ENCODE measurements at regions not wholly inside any gene's neighbourhood (a gene's known extent, or its start where the extent isn't known, plus 50 kb on each side); places are given as distances from the start of the nearest gene placed in this dataset.

GRCh38 chr1:198906739-198907422, 268.0 kb downstream of the PTPRC start:
- no peak for DNase-seq

- DNase-seq: no peak
Observed at GRCh38 chr1:198907423-198907746, 268.5 kb downstream of the PTPRC start.

DNA sequence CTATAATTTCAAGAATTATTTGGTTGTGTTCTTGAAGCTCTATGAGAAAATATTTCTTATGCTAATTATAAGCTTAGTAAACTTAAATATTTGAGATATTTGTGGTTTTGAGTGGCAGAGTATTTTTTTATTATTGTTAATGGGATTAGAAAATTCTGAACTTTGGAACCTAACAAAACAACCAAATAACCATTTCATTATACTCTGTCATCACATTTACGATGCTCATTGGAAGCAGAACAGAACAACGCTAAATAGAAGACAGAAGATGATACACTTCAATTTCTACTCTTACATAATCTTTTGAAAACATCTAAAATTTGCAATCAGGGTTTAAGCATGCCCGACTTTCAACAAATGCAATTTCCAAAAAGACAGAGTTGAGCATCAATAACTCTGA, 270.2 kb downstream of the PTPRC start:
- no peak for DNase-seq

DNA sequence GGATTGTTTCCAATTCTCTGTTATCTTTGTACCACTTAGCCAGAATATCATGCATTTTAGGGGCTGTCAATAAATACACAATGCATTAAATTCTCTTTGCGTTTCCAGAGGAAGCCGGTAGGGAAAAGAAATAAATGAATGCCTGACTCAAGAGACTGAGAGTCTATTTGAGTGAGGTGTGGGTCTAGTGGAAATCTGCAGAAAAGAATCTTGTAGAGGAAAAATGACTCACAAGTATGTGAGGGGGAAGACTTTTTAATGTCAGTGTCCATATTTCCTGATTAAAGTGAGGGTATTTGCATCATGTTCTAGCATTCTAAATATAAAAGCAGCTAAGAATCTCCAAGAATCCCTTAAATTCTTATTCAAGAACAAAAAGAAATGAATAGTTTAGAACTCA, 271.1 kb downstream of the PTPRC start:
- DNase-seq: no peak

DNA sequence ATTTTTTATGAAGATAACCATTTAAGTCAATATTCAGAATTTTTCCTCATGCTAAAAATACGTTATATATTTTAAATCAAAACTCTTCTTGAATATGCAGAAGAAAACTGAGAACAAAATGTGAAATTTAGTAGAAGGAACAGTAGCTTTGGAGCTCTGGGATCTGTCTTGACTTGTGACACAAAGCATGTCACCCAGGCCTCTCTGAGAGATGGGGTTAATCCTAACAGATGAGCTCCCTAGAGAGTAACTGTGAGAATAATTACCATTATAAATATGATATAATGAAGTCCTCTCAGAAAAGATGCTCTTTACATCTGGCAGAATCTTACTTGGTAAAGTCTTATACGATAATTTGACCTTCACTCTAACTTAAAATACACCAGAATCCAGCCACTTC, 272.0 kb downstream of the PTPRC start:
- no peak for DNase-seq

- DNase-seq: no peak
Observed at GRCh38 chr1:198912046-198912445, 273.2 kb downstream of the PTPRC start.

DNA sequence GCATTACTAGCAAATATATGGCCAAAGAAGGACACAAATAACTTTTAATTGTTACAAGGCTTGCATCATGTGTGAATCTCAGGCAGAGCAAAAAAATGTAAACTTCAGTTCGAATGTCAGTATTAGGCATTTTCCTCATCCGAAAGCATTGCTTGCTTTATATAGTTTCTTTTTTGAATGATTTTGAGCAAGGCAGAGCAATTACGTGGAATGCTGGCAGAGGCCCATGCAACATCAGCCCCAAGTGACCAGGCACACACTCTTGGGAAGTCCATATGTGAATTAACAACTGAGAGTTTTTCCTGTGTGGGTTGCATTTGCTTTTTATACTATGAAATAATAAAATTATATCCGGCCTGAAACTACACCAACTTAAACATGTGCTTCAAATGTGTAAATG, 274.8 kb downstream of the PTPRC start:
- DNase-seq: no peak

- DNase-seq: no peak
Observed at GRCh38 chr1:198915327-198916231, 276.7 kb downstream of the PTPRC start.

GRCh38 chr1:198917226-198917625, 278.4 kb downstream of the PTPRC start:
- no peak for DNase-seq

- DNase-seq: no peak
Observed at GRCh38 chr1:198918920-198919319, 280.1 kb downstream of the PTPRC start.

DNA sequence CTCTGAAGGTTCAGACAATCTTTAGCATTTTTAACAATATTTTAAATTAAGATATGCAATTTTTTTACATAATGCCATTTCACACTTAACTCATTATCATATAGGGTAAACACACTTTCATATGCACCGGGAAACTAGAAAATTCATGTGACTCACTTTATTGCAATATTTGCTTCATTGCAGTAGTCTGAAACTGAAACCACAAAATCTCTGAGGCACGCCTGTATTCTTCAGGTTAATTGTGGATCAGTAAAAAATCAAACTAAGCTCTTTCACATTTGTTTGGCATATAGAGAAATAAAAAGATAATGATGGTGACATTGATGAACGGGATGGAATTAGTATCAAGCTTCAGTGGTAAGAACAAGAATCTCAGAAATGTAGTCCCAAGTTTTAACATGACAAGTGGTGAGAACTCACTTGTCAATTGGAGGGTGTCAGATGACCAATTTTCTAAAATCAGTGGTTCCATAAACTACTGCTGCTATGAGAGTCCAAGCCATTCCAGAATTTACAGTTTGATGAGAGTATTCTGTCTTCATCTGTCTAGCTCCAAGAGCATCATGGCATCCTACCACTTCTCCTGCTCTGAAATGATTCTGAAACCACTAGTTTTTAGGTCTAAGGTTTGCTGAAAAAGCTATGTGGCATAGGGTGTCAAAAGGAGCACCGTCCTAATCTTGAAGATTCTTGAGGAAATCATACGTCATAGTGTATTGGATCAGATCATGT, 281.0 kb downstream of the PTPRC start:
- no peak for DNase-seq

DNA sequence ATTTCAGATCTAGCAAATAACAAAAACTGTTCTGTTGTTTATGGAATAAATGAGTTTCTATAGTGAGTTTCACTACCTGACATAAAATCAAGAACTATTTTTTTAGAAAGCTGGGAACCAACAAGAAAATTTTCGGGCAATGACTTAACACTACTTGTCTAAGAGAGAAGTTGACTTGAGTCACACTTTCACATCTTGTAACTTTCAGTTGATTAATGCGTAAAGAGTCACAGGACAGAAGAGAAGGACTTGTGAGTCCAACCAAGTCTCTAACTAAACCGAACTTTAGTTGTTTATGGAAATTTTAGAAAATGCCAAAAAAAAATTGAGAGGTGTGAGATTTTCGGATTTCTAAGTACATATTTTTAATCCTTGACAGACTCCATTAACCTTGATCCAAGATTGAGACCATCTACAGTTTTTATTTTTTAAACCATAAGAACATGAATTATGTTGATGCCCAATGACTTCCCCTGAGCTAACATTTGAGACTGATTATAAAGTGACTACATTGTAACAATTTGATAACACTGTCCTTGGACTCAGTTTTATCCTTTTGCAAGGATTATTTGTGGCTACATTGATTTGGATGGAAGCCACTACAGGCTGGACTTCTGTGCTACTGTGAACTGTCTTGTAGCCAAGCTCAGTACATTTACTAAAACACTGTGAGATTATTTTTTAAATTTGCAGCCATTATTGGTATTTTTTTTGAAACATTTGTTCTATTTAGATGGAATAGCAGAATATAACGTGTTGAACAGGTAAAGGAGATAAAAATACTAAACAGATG, 284.0 kb downstream of the PTPRC start:
- no peak for DNase-seq

- no peak for DNase-seq
Observed at GRCh38 chr1:198923993-198924392, 285.2 kb downstream of the PTPRC start.

- DNase-seq: no peak
Observed at GRCh38 chr1:198925567-198925966, 286.7 kb downstream of the PTPRC start.

DNA sequence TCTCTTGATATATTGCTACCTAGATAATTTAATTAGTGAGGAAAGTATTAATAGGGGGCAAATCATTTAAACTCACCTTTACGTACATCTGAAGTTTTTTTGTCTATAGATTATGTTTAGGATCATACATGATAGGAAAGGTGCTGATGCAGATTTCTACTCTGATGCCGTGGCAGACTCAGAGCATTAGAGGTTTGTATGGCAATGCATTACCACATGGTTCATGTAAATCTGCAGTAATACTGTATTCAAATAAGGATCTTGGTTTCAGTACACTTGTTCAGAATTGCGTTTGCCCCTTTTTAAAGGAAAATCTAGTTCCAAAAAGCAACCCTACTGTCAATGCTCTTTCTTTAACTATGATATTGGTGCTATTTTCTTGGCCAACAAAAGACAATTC, 288.3 kb downstream of the PTPRC start:
- no peak for DNase-seq

GRCh38 chr1:198929111-198929604, 290.3 kb downstream of the PTPRC start:
- DNase-seq: no peak

GRCh38 chr1:198929961-198930599, 291.2 kb downstream of the PTPRC start:
- peak; percentile 76 for DNase-seq

DNA sequence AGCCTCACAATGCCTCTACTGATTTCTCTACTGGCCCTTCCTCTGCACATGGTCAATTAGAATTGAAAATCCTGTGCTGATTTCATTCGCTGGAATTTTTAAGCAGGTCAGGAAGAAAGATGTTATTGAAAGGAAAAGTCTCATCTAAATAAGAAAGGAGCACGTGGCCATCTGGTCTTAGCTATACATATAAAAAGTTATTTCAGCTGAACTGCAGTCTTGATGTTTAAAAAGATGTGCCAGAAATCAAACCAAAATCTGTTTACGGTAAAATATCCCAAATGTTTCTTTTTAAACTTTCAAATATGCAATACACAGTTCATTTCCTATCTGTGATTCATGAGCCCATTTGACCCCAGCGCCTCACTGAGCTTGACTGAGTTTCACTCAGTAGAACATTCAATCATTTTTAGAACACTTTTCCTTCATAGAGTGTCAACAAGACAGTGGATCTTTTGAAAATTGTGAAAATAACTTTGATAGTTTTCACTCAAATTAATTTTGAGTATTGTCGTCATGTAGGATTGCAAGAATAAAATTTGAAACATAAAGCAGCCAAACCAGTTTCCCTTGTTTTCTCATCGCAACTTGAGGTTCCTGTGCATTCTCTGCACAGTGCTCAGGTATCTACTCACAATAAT, 293.6 kb downstream of the PTPRC start:
- peak; percentile 8 for DNase-seq

DNA sequence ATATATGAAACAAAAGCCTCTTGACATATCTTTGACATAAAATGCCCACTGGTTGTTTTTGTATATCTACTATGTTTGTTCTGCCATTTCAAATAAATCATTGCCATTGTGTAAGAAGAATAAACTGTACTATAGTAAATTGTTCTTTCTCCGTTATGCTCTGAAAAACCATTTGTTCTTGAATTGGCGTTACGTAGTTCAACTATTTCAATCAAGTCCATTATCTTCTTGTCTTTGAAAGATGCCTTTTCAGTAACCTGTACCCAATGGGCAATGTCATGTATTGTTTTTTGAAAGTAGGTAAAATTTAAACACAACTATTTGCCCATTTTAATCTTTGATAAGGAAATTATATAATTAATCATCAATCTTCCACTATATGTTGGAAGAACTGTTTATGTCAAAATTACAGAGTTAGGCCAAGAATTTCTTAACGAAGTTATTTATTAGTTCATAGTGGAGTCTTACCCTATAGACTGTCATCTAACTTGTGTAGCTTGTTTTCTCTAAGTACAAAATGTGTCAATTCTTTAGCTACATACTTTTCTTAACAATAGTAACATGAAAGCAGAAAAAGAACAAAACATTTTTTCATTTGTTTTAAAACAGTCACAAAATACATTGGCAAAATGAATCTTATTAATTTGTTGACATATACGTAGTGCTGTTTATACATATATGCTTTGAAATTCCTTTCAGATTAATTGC, 294.8 kb downstream of the PTPRC start:
- DNase-seq: no peak

DNA sequence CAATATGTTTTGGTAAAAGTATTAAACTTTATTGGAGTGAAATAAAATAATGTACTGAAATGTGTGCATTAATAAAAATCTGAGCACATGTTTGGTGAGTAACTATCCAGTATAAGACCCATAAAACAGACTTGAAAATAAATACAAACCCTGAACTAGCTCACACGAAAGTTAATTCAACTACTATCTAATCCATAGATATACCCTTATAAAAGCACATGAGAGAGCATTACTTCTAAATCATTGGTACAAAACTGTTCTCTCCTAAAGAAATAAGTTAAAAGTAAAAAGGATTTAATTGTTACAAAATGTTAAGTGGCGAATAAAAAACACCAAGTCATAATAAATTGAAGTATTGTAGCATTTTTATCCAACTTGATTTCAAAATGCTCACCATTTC, 295.6 kb downstream of the PTPRC start:
- DNase-seq: no peak

- DNase-seq: peak; percentile 85
Observed at GRCh38 chr1:198934901-198935305, 296.1 kb downstream of the PTPRC start.
